Bronchial epithelial cell (primary cell): ENCODE measurements at regions not wholly inside any gene's neighbourhood (a gene's known extent, or its start where the extent isn't known, plus 50 kb on each side); places are given as distances from the start of the nearest gene placed in this dataset.

Experiments used
- DNase-seq: peaks from one replicate; pipeline ENCODE4 v3.0.0-alpha.2; 2010; ENCODE audit warnings: low read depth
- FAIRE-seq: peaks from 2 replicates; lab custom pipeline; 2011; peaks lifted over from hg19 to GRCh38; lab: Jason Lieb, UNC
- H3K27me3 ChIP-seq: 2 replicates; pipeline ENCODE4 v1.5.1; 2011; ENCODE audit warnings: low read length; ENCODE audit not compliant: control insufficient read depth, insufficient read depth
- H3K36me3 ChIP-seq: 2 replicates; pipeline ENCODE4 v1.5.1; 2011; ENCODE audit warnings: low read length; ENCODE audit not compliant: control insufficient read depth, insufficient read depth
- H3K4me3 ChIP-seq: 2 replicates; pipeline ENCODE4 v1.5.1; 2011; ENCODE audit warnings: mild to moderate bottlenecking, low read depth, low read length, control low read depth
- CTCF ChIP-seq: IDR thresholded peaks from 2 replicates; pipeline ENCODE4 v1.5.1; 2011; ENCODE audit warnings: mild to moderate bottlenecking, moderate library complexity, low read length, control low read depth, inconsistent platforms; ENCODE audit not compliant: insufficient read depth, severe bottlenecking

- DNase-seq (no peak), FAIRE-seq (no peak)
- no peak for TF ChIP-seq CTCF
- no peak overlapping the region for H3K4me3 ChIP-seq
- no peaks in the 10 kb centered on the region for H3K27me3 ChIP-seq
- no peaks in the 10 kb centered on the region for H3K36me3 ChIP-seq
Measured at GRCh38 chr7:18234519-18234918, 206.9 kb upstream of the PRPS1L1 start.

- FAIRE-seq (peak; percentile 52), DNase-seq (peak; percentile 70)
- no peak for TF ChIP-seq CTCF
- H3K36me3 ChIP-seq: no peaks in the 10 kb centered on the region
- no peak overlapping the region for H3K4me3 ChIP-seq
- H3K27me3 ChIP-seq: no peaks in the 10 kb centered on the region
Measured at GRCh38 chr7:18235819-18236218, 208.2 kb upstream of the PRPS1L1 start.

GRCh38 chr7:18239212-18239611 lies 211.6 kb upstream of the PRPS1L1 start:
- no peak for TF ChIP-seq CTCF
- Histone ChIP-seq H3K36me3 (no peaks in the 10 kb centered on the region), H3K27me3 (no peaks in the 10 kb centered on the region), H3K4me3 (no peak overlapping the region)
- FAIRE-seq (no peak), DNase-seq (no peak)

GRCh38 chr7:18241543-18242231 lies 214.0 kb upstream of the PRPS1L1 start:
- no peak overlapping the region for H3K4me3 ChIP-seq
- H3K36me3 ChIP-seq: no peaks in the 10 kb centered on the region
- FAIRE-seq: peak; percentile 64
- peak; percentile 2 for TF ChIP-seq CTCF
- DNase-seq: no peak
- no peaks in the 10 kb centered on the region for H3K27me3 ChIP-seq

GRCh38 chr7:18243731-18244130 lies 216.1 kb upstream of the PRPS1L1 start:
- H3K4me3 ChIP-seq: no peak overlapping the region
- no peak for FAIRE-seq
- H3K27me3 ChIP-seq: no peaks in the 10 kb centered on the region
- no peak for TF ChIP-seq CTCF
- H3K36me3 ChIP-seq: no peaks in the 10 kb centered on the region
- DNase-seq: no peak

GRCh38 chr7:18250133-18250532 lies 222.5 kb upstream of the PRPS1L1 start:
- no peak for TF ChIP-seq CTCF
- Histone ChIP-seq H3K36me3 (no peaks in the 10 kb centered on the region), H3K4me3 (no peak overlapping the region), H3K27me3 (no peaks in the 10 kb centered on the region)
- no peak for FAIRE-seq
- DNase-seq: no peak
